ENCODE measurements at regions not wholly inside any gene's neighbourhood (a gene's known extent, or its start where the extent isn't known, plus 50 kb on each side); places are given as distances from the start of the nearest gene placed in this dataset.

DNA sequence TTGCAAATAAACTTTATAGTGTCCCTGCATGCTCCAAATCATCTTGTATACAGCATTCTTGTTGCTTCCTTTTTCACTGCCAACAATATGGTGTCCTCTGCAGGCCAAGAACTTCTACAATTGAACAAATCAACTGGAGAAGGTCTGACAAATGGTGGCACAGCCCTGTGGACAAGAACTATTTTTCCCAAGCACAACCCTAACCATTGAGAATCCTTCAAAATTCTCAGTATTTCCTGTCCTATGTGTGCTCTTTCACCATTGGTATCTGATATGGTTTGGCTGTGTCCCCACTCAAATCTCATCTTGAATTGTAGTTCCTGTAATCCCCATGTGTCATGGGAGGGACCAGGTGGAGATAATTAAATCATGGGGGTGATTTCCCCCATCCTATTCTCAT lies 865.1 kb upstream of the ACVR2A start:
- no peaks in the 10 kb centered on the region for H4K20me1 ChIP-seq (replicated peaks; ENCODE audit: insufficient read depth)
- TF ChIP-seq, protein P1, sequence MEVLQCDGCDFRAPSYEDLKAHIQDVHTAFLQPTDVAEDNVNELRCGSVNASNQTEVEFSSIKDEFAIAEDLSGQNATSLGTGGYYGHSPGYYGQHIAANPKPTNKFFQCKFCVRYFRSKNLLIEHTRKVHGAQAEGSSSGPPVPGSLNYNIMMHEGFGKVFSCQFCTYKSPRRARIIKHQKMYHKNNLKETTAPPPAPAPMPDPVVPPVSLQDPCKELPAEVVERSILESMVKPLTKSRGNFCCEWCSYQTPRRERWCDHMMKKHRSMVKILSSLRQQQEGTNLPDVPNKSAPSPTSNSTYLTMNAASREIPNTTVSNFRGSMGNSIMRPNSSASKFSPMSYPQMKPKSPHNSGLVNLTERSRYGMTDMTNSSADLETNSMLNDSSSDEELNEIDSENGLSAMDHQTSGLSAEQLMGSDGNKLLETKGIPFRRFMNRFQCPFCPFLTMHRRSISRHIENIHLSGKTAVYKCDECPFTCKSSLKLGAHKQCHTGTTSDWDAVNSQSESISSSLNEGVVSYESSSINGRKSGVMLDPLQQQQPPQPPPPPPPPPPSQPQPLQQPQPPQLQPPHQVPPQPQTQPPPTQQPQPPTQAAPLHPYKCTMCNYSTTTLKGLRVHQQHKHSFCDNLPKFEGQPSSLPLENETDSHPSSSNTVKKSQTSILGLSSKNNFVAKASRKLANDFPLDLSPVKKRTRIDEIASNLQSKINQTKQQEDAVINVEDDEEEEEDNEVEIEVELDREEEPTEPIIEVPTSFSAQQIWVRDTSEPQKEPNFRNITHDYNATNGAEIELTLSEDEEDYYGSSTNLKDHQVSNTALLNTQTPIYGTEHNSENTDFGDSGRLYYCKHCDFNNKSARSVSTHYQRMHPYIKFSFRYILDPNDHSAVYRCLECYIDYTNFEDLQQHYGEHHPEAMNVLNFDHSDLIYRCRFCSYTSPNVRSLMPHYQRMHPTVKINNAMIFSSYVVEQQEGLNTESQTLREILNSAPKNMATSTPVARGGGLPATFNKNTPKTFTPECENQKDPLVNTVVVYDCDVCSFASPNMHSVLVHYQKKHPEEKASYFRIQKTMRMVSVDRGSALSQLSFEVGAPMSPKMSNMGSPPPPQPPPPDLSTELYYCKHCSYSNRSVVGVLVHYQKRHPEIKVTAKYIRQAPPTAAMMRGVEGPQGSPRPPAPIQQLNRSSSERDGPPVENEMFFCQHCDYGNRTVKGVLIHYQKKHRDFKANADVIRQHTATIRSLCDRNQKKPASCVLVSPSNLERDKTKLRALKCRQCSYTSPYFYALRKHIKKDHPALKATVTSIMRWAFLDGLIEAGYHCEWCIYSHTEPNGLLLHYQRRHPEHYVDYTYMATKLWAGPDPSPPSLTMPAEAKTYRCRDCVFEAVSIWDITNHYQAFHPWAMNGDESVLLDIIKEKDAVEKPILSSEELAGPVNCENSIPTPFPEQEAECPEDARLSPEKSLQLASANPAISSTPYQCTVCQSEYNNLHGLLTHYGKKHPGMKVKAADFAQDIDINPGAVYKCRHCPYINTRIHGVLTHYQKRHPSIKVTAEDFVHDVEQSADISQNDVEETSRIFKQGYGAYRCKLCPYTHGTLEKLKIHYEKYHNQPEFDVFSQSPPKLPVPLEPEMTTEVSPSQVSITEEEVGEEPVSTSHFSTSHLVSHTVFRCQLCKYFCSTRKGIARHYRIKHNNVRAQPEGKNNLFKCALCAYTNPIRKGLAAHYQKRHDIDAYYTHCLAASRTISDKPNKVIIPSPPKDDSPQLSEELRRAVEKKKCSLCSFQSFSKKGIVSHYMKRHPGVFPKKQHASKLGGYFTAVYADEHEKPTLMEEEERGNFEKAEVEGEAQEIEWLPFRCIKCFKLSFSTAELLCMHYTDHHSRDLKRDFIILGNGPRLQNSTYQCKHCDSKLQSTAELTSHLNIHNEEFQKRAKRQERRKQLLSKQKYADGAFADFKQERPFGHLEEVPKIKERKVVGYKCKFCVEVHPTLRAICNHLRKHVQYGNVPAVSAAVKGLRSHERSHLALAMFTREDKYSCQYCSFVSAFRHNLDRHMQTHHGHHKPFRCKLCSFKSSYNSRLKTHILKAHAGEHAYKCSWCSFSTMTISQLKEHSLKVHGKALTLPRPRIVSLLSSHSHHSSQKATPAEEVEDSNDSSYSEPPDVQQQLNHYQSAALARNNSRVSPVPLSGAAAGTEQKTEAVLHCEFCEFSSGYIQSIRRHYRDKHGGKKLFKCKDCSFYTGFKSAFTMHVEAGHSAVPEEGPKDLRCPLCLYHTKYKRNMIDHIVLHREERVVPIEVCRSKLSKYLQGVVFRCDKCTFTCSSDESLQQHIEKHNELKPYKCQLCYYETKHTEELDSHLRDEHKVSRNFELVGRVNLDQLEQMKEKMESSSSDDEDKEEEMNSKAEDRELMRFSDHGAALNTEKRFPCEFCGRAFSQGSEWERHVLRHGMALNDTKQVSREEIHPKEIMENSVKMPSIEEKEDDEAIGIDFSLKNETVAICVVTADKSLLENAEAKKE (CRISPR knock-in tag; IDR thresholded peaks at IDR 0.05), result no peak
- TF ChIP-seq STAT1 (IDR thresholded peaks at IDR 0.05; ENCODE audit: unreplicated experiment), result no peak
- TF ChIP-seq JUNB (IDR thresholded peaks at IDR 0.05; ENCODE audit: unreplicated experiment), result no peak
- TF ChIP-seq, protein P2, sequence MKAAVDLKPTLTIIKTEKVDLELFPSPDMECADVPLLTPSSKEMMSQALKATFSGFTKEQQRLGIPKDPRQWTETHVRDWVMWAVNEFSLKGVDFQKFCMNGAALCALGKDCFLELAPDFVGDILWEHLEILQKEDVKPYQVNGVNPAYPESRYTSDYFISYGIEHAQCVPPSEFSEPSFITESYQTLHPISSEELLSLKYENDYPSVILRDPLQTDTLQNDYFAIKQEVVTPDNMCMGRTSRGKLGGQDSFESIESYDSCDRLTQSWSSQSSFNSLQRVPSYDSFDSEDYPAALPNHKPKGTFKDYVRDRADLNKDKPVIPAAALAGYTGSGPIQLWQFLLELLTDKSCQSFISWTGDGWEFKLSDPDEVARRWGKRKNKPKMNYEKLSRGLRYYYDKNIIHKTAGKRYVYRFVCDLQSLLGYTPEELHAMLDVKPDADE (IDR thresholded peaks at IDR 0.05), result no peak
- TF ChIP-seq EZH2phosphoT487 (IDR thresholded peaks at IDR 0.05; ENCODE audit: unreplicated experiment), result no peak
- TF ChIP-seq, protein P3, sequence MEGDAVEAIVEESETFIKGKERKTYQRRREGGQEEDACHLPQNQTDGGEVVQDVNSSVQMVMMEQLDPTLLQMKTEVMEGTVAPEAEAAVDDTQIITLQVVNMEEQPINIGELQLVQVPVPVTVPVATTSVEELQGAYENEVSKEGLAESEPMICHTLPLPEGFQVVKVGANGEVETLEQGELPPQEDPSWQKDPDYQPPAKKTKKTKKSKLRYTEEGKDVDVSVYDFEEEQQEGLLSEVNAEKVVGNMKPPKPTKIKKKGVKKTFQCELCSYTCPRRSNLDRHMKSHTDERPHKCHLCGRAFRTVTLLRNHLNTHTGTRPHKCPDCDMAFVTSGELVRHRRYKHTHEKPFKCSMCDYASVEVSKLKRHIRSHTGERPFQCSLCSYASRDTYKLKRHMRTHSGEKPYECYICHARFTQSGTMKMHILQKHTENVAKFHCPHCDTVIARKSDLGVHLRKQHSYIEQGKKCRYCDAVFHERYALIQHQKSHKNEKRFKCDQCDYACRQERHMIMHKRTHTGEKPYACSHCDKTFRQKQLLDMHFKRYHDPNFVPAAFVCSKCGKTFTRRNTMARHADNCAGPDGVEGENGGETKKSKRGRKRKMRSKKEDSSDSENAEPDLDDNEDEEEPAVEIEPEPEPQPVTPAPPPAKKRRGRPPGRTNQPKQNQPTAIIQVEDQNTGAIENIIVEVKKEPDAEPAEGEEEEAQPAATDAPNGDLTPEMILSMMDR (conservative IDR thresholded peaks at IDR 0.05; ENCODE audit: low read depth in 2 of 2), result no peak
- TF ChIP-seq, protein P4, sequence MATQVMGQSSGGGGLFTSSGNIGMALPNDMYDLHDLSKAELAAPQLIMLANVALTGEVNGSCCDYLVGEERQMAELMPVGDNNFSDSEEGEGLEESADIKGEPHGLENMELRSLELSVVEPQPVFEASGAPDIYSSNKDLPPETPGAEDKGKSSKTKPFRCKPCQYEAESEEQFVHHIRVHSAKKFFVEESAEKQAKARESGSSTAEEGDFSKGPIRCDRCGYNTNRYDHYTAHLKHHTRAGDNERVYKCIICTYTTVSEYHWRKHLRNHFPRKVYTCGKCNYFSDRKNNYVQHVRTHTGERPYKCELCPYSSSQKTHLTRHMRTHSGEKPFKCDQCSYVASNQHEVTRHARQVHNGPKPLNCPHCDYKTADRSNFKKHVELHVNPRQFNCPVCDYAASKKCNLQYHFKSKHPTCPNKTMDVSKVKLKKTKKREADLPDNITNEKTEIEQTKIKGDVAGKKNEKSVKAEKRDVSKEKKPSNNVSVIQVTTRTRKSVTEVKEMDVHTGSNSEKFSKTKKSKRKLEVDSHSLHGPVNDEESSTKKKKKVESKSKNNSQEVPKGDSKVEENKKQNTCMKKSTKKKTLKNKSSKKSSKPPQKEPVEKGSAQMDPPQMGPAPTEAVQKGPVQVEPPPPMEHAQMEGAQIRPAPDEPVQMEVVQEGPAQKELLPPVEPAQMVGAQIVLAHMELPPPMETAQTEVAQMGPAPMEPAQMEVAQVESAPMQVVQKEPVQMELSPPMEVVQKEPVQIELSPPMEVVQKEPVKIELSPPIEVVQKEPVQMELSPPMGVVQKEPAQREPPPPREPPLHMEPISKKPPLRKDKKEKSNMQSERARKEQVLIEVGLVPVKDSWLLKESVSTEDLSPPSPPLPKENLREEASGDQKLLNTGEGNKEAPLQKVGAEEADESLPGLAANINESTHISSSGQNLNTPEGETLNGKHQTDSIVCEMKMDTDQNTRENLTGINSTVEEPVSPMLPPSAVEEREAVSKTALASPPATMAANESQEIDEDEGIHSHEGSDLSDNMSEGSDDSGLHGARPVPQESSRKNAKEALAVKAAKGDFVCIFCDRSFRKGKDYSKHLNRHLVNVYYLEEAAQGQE (IDR thresholded peaks at IDR 0.05; ENCODE audit: unreplicated experiment), result no peak
- no peak for TF ChIP-seq CREB1 (CRISPR knock-in tag; IDR thresholded peaks at IDR 0.05; ENCODE audit: low read depth)
- TF ChIP-seq ZNF331 (CRISPR knock-in tag; IDR thresholded peaks at IDR 0.05; ENCODE audit: low read depth), result no peak
- TF ChIP-seq POLR2AphosphoS5 (IDR thresholded peaks at IDR 0.05; ENCODE audit: low read depth), result no peak
- no peak for TF ChIP-seq EZH2 (IDR thresholded peaks at IDR 0.05; ENCODE audit: low read depth, unreplicated experiment)
- no peak for TF ChIP-seq NANOG (IDR thresholded peaks at IDR 0.05; ENCODE audit: borderline replicate concordance)
- no peak for TF ChIP-seq ZNF114 (CRISPR knock-in tag; IDR thresholded peaks at IDR 0.05)
- Mint-ChIP-seq H3K9me3 (peaks cover 4% of the 10 kb centered on the region; the same call in 1 of the 3 replicates), H3K36me3 (ENCODE audit: low read depth) (peaks cover 5% of the 10 kb centered on the region; the same call in 1 of the 3 replicates), H3K4me1 (peaks cover 5% of the 10 kb centered on the region; the same call in 2 of the 3 replicates), H3K27ac (no peak overlapping the region), H3K27me3 (ENCODE audit: insufficient read depth, low read depth, poor library complexity) (peaks cover 2% of the 10 kb centered on the region), H3K4me3 (no peak overlapping the region)
- peak overlapping the region; percentile 63; the same call in 1 of the 2 replicates for H2AFZ ChIP-seq
- ATAC-seq (no peak), DNase-seq (ENCODE audit: low spot score) (no peak)
- peak overlapping the region; percentile 28; the same call in 1 of the 2 replicates for H3K27ac ChIP-seq (ENCODE audit: low read depth)
- no peaks in the 10 kb centered on the region for H3K27me3 ChIP-seq (ENCODE audit: insufficient read depth)
- no peak overlapping the region for H3K4me3 ChIP-seq
- no peaks in the 10 kb centered on the region for H3F3A ChIP-seq (replicated peaks; ENCODE audit: low read depth)
- H3K79me2 ChIP-seq (replicated peaks; ENCODE audit: insufficient read depth), result no peaks in the 10 kb centered on the region
- H3K4me1 ChIP-seq (ENCODE audit: insufficient read depth), result peaks cover 7% of the 10 kb centered on the region; the same call in 1 of the 2 replicates
- peaks cover 8% of the 10 kb centered on the region for H3K9me2 ChIP-seq (ENCODE audit: insufficient read depth)
- no peak overlapping the region for H3K4me2 ChIP-seq
- no peaks in the 10 kb centered on the region for H3K36me3 ChIP-seq (ENCODE audit: insufficient read depth)

Measured in GM23338 (cell line).